Nephron progenitor cell (in vitro differentiated cells): ENCODE measurements at regions not wholly inside any gene's neighbourhood (a gene's known extent, or its start where the extent isn't known, plus 50 kb on each side); places are given as distances from the start of the nearest gene placed in this dataset.

Source experiments
- DNase-seq: peaks from one replicate; pipeline ENCODE4 v3.0.0; 2021
- H3K27ac Mint-ChIP-seq: 2 replicates; pipeline ENCODE4 v1.8.0; 2021; ENCODE audit warnings: mild to moderate bottlenecking, moderate library complexity, mixed read lengths
- H3K27me3 Mint-ChIP-seq: 2 replicates; pipeline ENCODE4 v1.8.0; 2021; ENCODE audit warnings: mild to moderate bottlenecking, low read depth, mixed read lengths; ENCODE audit not compliant: poor library complexity
- H3K36me3 Mint-ChIP-seq: 2 replicates; pipeline ENCODE4 v1.8.0; 2021; ENCODE audit warnings: low read depth, mixed read lengths
- H3K4me1 Mint-ChIP-seq: 2 replicates; pipeline ENCODE4 v1.8.0; 2021; ENCODE audit warnings: mixed read lengths
- H3K4me3 Mint-ChIP-seq: 2 replicates; pipeline ENCODE4 v1.8.0; 2021; ENCODE audit warnings: mild to moderate bottlenecking, moderate library complexity, mixed read lengths
- H3K9me3 Mint-ChIP-seq: 2 replicates; pipeline ENCODE4 v1.8.0; 2021; ENCODE audit warnings: mild to moderate bottlenecking, moderate library complexity, mixed read lengths
- CTCF ChIP-seq: fragments of 200-600 bp; sonication (generic); IDR thresholded peaks from 2 replicates; pipeline ENCODE4 v1.5.0; 2021; ENCODE audit warnings: antibody characterized with exemption

DNA sequence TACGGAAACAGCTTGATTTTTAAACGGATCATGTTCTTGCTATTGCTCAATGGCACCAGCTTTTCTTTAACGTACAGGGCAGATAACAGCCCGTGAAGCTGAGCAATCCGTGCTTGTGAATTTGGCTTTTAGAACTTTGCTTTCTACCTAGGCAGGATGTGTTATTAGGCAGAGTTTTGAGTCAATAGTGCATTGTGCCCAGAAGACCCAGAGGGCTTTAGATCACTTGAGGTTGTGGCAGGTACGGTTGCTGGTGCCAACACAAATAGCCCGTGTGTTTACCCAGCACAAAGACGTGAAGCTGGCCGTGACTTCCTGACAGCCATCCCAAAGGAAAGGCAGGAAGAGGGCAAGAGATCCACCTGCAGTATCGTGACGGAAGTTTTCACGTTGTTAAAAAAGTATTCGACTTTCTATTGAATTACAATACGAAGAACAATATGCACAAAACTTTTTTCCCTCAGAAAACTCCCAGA, 117.4 kb upstream of the FRMD1 start:
- Mint-ChIP-seq H3K9me3 (no peaks in the 10 kb centered on the region), H3K36me3 (no peaks in the 10 kb centered on the region), H3K4me1 (peaks cover 36% of the 10 kb centered on the region), H3K27ac (no peak overlapping the region), H3K4me3 (no peak overlapping the region), H3K27me3 (peaks cover 15% of the 10 kb centered on the region)
- DNase-seq = no peak
- TF ChIP-seq CTCF = no peak

GRCh38 chr6:168195712-168196111, 116.7 kb upstream of the FRMD1 start:
- no peak for DNase-seq

DNA sequence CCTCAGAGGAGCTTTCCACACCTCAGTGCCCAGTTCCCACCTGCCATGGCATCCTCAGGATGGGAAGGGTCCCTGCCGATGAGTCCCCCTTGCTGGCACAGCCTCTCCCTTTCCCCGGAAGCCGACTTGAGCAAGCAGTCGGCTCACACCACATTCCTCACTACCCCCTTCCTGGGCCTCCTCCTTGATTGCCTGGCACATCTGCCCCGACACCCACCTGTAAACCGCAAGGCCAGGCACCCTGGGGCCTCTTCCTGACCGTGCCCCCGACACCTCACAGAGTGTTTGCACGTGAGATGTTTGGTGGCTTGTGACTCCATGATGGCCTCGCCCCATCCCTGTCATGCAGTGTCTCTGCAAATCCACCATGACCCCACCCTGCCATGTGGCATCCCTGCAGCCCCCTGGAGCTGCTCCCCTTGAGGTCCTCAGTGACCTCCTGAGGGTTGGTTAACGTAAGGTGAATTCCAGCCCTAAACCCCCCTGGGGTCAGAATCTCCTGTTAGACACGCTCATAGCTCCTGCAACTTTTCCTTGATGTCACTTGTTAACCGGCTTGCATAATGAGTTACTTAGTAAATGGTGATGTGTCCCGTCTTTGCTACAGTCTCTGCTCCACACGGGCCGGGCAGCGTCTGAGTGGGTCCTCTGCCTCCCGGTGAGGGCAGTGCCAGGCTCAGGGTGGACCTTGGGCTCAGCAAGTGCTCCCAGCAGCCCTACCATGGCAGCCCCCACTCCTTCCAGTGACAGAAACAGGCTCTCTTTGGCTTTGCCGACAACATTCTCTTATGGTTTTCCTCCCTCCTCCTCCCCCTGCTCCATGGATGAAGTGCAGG, 115.9 kb upstream of the FRMD1 start:
- no peak for TF ChIP-seq CTCF
- no peak overlapping the region for H3K27ac Mint-ChIP-seq

More at GRCh38 chr6:168195712-168196111, 116.7 kb upstream of the FRMD1 start:
- no peak overlapping the region for H3K4me3 Mint-ChIP-seq
- H3K4me1 Mint-ChIP-seq = peaks cover 34% of the 10 kb centered on the region
- H3K27ac Mint-ChIP-seq = no peak overlapping the region
- peaks cover 19% of the 10 kb centered on the region for H3K27me3 Mint-ChIP-seq
- no peaks in the 10 kb centered on the region for H3K9me3 Mint-ChIP-seq
- no peaks in the 10 kb centered on the region for H3K36me3 Mint-ChIP-seq
- no peak for TF ChIP-seq CTCF

GRCh38 chr6:168193816-168194721, 115.1 kb upstream of the FRMD1 start:
- Mint-ChIP-seq H3K4me3 (no peak overlapping the region), H3K36me3 (no peaks in the 10 kb centered on the region), H3K27ac (no peak overlapping the region), H3K4me1 (peaks cover 28% of the 10 kb centered on the region), H3K27me3 (peaks cover 22% of the 10 kb centered on the region), H3K9me3 (no peaks in the 10 kb centered on the region)
- TF ChIP-seq CTCF = no peak
- no peak for DNase-seq

More for the DNA sequence above, 115.9 kb upstream of the FRMD1 start:
- Mint-ChIP-seq H3K36me3 (no peaks in the 10 kb centered on the region), H3K9me3 (no peaks in the 10 kb centered on the region), H3K27me3 (peaks cover 22% of the 10 kb centered on the region), H3K4me3 (no peak overlapping the region), H3K4me1 (peaks cover 28% of the 10 kb centered on the region)
- DNase-seq = no peak

GRCh38 chr6:168192901-168193815, 114.1 kb upstream of the FRMD1 start:
- no peak for DNase-seq
- Mint-ChIP-seq H3K4me1 (peaks cover 28% of the 10 kb centered on the region), H3K36me3 (no peaks in the 10 kb centered on the region), H3K27ac (no peak overlapping the region), H3K4me3 (no peak overlapping the region), H3K9me3 (no peaks in the 10 kb centered on the region), H3K27me3 (peaks cover 22% of the 10 kb centered on the region)
- TF ChIP-seq CTCF = no peak
